Stimulated activated CD8-positive, alpha-beta memory T cell treated with anti-CD3 and anti-CD28 coated beads, Interleukin-12 subunit alpha, Interleukin-12 subunit beta, amount 100 ng/mL, for 24 hours (primary cell): ENCODE measurements at regions not wholly inside any gene's neighbourhood (a gene's known extent, or its start where the extent isn't known, plus 50 kb on each side); places are given as distances from the start of the nearest gene placed in this dataset.
"Not testable (repeated sequence)": the region's sequence is repeated elsewhere in the genome, so short reads cannot be mapped to it uniquely, and the experiment has no call there.

Source experiments
- DNase-seq: peaks from one replicate; pipeline ENCODE4 v3.0.0-alpha.2; 2020; ENCODE audit errors: extremely low read depth

DNA sequence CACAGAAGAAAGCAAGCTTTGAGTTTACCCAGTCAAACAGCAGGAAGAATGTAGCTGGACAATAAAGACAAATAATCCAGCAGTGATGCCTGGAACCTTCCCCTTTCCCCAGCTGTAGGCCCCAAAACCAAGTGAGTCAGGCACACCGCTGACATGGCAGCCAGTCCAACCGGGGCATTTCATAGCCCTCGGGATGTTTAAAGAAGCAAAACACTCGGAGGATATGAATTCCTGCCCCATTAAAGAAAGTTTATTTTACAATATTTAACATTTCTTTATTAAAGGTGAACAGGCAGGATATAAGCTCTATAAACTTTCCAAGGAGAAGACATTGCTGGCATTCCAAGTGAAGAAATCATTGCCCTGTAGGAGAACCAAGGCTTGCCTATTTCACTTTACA lies 507.6 kb upstream of the TNP1 start:
- DNase-seq = no peak

GRCh38 chr2:217366966-217367365 lies 507.1 kb upstream of the TNP1 start:
- DNase-seq = no peak

GRCh38 chr2:217366266-217366895 lies 506.5 kb upstream of the TNP1 start:
- no peak for DNase-seq

- DNase-seq = no peak
These were observed 505.8 kb upstream of the TNP1 start for GRCh38 chr2:217365656-217366055.

GRCh38 chr2:217364224-217364623 lies 504.4 kb upstream of the TNP1 start:
- DNase-seq = no peak

- no peak for DNase-seq
These were observed 503.6 kb upstream of the TNP1 start for GRCh38 chr2:217363470-217363869.

DNA sequence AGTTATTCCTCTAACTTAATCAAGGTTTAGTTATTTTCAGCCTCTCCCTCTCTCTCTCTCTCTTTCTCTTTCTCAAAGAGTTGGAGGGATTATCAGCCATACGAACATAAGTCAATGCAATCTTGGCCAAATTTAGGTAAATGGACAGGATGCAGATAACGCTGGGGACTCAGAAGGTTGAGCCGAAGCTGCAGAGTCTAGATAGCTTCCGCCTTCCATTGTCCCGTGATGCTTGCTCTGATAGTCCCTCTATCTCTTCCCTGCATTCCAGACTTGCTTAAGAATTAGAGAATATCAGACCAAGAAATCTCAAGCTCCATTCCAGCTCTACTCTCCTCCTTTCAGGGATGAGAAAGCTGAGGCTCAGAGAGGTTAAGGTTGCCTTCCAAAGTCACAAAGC lies 502.8 kb upstream of the TNP1 start:
- no peak for DNase-seq

DNA sequence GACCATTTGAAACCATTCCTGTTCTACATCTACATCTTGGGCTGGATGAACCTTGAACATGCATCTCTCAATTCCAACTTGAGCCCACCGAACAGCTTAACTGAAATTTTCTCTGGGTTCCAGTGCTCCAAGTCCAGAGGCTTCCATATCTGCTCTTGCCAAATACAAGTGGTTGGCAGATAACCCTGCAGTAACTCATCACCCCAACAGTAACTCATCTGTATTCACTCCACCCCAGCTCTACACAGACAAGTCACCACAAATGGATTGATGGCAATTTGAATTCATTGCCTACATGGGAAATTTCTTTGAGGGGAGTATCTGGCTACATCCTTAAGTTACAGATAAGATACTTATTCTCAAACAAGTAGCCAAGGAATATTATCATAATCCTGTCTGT lies 502.4 kb upstream of the TNP1 start:
- no peak for DNase-seq

DNA sequence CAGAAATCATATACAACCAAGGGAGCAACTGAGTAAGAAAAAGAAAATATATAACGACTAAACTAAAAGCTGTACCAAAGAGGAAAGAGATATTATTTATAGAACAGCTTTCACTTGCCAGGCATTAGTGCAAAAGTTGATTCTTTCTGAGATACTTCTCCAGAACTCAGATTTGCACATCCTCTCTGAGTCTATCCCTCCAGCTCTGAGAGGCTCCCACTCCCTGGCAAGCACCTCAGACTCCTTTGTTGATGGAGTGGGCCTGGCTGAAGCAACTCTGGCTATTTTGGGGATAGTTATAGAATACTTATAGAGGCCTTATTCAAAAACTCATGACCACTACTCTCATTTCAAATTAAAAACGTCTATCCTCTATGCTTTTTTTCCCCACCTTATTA lies 501.6 kb upstream of the TNP1 start:
- DNase-seq = no peak

GRCh38 chr2:217360781-217361482 lies 501.1 kb upstream of the TNP1 start:
- DNase-seq = no peak

DNA sequence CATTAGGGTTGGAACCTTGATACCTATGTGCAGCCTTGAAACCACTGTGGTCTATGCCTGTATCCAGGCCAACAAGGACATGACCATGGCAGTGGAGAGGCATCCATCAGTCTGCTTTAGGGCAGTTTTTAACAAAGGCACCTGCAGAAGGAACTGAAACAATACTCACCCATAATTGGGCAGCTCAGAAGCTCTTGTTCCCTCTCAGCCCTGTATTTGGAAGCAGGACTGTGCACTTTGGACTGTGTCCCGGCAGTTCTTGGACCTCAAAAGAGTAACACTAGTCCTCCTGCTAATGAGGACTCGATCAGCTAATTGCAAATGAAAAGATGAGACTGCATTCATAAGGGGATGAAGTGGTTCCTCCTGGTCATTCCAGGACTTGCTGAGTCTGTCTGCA lies 500.2 kb upstream of the TNP1 start:
- no peak for DNase-seq

- DNase-seq = no peak
These were observed 498.2 kb upstream of the TNP1 start for GRCh38 chr2:217357886-217358620.

- DNase-seq = no peak
These were observed 496.9 kb upstream of the TNP1 start for GRCh38 chr2:217356781-217357180.

- no peak for DNase-seq
These were observed 496.3 kb upstream of the TNP1 start for GRCh38 chr2:217356142-217356541.

DNA sequence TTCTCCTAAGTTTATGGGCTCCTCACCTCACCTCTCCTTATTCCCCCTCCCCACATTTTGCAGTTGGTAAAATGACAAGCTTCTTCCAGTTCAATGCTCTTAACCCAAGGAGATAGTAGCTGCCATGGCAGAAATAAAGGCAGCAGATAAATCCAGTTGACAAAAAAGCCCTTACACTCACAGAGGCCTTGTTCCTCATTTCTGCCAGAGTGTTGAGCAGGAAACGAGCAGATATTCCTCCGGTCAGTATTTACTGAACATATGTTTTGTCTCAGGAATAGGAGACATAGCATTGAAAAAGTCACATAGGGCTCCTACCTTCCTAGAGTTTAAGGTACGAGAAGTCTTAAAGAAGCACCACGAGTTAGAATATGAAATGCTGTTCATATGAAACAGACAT lies 493.7 kb upstream of the TNP1 start:
- no peak for DNase-seq

- no peak for DNase-seq
These were observed 491.5 kb upstream of the TNP1 start for GRCh38 chr2:217351378-217351777.

- no peak for DNase-seq
These were observed 489.4 kb upstream of the TNP1 start for GRCh38 chr2:217349251-217349650.

DNA sequence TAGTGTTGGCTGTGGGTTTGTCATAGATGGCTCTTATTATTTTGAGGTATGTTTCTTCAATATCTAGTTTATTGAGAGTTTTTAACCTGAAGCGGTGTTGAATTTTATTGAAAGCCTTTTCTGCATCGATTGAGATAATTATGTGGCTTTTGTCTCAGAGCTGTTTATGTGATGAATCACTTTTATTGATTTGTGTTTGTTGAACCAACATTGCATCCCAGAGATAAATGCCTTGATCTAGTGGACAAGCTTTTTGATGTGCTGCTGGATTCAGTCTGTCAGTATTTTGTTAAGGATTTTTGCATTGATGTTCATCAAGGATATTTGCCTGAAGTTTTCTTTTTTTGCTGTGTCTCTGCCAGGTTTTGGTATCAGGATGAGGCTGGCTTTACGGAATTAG lies 487.8 kb upstream of the TNP1 start:
- DNase-seq = not testable (repeated sequence)

DNA sequence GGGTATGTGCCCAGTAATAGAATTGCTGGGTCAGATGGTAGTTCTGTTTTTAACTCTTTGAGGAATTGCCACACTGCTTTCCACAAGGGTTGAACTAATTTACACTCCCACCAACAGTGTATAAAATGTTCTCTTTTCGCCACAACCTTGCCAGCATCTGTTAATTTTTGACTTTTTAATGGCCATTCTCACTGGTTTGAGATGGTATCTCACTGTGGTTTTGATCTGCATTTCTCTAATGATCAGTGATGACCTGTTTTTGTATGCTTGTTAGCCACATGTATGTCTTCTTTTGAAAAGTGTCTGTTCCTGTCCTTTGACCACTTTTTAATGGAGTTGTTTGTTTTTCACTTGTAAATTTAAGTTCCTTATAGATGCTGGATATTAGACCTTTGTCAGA lies 486.2 kb upstream of the TNP1 start:
- DNase-seq = not testable (repeated sequence)

GRCh38 chr2:217340899-217341298 lies 481.0 kb upstream of the TNP1 start:
- no peak for DNase-seq

- DNase-seq = no peak
These were observed 480.3 kb upstream of the TNP1 start for GRCh38 chr2:217340176-217340575.

DNA sequence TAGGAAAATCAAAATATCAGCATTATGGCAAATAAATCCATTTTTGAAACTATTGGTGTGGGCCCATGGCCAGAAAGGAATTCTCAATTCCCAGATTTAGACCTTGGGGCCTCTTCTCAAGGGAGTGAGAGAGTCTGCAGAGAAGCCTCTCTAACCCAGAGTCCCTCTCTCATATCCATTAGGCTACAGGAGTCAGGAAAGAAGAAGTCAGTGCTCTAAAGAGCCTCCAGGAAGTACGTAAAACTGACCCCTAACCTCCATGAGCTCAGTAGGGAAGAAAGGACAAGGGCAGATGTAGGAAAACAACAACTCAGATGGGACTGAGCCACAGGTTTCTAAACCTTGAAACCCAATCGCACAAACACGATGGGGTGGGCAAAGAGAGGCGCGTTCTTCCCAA lies 479.9 kb upstream of the TNP1 start:
- no peak for DNase-seq

GRCh38 chr2:217338306-217338916 lies 478.5 kb upstream of the TNP1 start:
- no peak for DNase-seq
